Right lobe of liver (tissue), 6 donors: ENCODE measurements at regions not wholly inside any gene's neighbourhood (a gene's known extent, or its start where the extent isn't known, plus 50 kb on each side); places are given as distances from the start of the nearest gene placed in this dataset.

Experiments
- ATAC-seq, 4 donors: fragments of 200-7000 bp; cut with Tn5 transposase; one replicate each; pipeline ENCODE4 v1.9.1; 2020; ENCODE audit warnings: mild to moderate bottlenecking in 4 of 4, moderate library complexity in 4 of 4
- DNase-seq, 3 donors: peaks; one replicate each; pipeline ENCODE4 v3.0.0-alpha.2; 2020
- H3K27ac ChIP-seq, 3 donors: fragments of 200-600 bp; one replicate each; pipeline ENCODE4 v1.8.0; 2022
- H3K27me3 ChIP-seq, 2 donors: fragments of 200-600 bp; one replicate each; pipeline ENCODE4 v1.8.0; 2022
- H3K36me3 ChIP-seq, 4 donors: fragments of 200-600 bp; sonication (generic) in 1 of 4; one replicate each; pipeline versions ENCODE4 v1.5.1 to v1.8.0; 2017 to 2022; ENCODE audit warnings: control low read depth in 1 of 4
- H3K4me1 ChIP-seq, 4 donors: fragments of 200-600 bp; sonication (generic) in 1 of 4; one replicate each; pipeline versions ENCODE4 v1.5.1 to v1.8.0; 2017 to 2022; ENCODE audit warnings: control low read depth in 1 of 4
- H3K4me3 ChIP-seq, 3 donors: fragments of 200-600 bp; one replicate each; pipeline ENCODE4 v1.8.0; 2022
- H3K9me3 ChIP-seq, 4 donors: fragments of 200-600 bp; sonication (generic) in 1 of 4; one replicate each; pipeline versions ENCODE4 v1.5.1 to v1.8.0; 2017 to 2022; ENCODE audit warnings: control low read depth in 1 of 4
- POLR2A ChIP-seq: fragments of 450-650 bp; IDR thresholded peaks from one replicate; pipeline ENCODE4 v1.6.1; 2017; ENCODE audit warnings: antibody characterized with exemption, mild to moderate bottlenecking
- WGBS: methylation state at CpG from one replicate; pipeline ENCODE4 v1.1.6; 2018; ENCODE audit warnings: low coverage, low lambda C conversion rate; ENCODE audit not compliant: insufficient coverage; ENCODE audit errors: missing lambda C conversion rate; 5-methylcytosine and 5-hydroxymethylcytosine counted together
- intact Hi-C, 2 donors: fragments of 100-400 bp; cut with DNase I; formaldehyde crosslinking; loops; one replicate each; pipeline versions ENCODE4 v1.11.2 to v1.14.1; 2022
- TF ChIP-seq, protein P1 (sequence below), 4 donors: fragments of 200-600 bp in 3 of 4; fragments of 450-650 bp in 1 of 4; IDR thresholded peaks; one replicate each; pipeline versions ENCODE4 v1.5.1 to v1.8.0; 2016 to 2022; ENCODE audit warnings: antibody characterized with exemption in 4 of 4, mild to moderate bottlenecking in 2 of 4
- donor health status: DM: no; HTN: yes; CAD: no.
- donor health status: DM: no; HTN: no; CAD: no.
- donor health status: DM: no; HTN: no; CAD: no.
- donor health status: DM: no; HTN: yes; CAD: no.
- donor health status: DM: no; HTN: yes; CAD: no.

DNA sequence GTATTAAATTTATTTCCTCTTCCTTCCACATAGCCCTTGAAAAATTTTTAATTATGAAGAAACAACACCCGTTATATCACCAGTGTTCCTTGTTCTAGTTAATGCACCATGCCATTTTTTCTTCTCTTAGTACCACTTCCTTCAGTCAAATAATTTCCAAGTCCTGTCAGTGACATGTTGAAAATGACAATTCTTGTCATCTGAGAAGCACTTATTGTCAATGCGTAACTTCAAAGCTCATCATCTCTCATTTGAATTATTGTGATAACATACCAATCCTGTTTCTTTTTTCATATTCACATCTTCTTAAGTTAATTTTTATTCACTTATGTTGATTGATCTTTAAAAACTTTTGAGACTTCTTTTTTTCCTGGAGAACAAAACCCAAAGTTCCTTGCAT, 320.4 kb downstream of the ASXL3 start:
- intact Hi-C loops, result no loop called here
- Histone ChIP-seq H3K36me3 (no peaks in the 10 kb centered on the region), H3K4me1 (no peaks in the 10 kb centered on the region), H3K27me3 (no peaks in the 10 kb centered on the region), H3K27ac (no peak overlapping the region), H3K4me3 (no peak overlapping the region), H3K9me3 (no peaks in the 10 kb centered on the region)
- 84% methylated on average over 2 of the region's 2 CpGs for WGBS
- no peak for TF ChIP-seq POLR2A
- TF ChIP-seq, protein P1, sequence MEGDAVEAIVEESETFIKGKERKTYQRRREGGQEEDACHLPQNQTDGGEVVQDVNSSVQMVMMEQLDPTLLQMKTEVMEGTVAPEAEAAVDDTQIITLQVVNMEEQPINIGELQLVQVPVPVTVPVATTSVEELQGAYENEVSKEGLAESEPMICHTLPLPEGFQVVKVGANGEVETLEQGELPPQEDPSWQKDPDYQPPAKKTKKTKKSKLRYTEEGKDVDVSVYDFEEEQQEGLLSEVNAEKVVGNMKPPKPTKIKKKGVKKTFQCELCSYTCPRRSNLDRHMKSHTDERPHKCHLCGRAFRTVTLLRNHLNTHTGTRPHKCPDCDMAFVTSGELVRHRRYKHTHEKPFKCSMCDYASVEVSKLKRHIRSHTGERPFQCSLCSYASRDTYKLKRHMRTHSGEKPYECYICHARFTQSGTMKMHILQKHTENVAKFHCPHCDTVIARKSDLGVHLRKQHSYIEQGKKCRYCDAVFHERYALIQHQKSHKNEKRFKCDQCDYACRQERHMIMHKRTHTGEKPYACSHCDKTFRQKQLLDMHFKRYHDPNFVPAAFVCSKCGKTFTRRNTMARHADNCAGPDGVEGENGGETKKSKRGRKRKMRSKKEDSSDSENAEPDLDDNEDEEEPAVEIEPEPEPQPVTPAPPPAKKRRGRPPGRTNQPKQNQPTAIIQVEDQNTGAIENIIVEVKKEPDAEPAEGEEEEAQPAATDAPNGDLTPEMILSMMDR (IDR thresholded peaks at IDR 0.05), result no peak
- no peak for DNase-seq
- no peak for ATAC-seq

DNA sequence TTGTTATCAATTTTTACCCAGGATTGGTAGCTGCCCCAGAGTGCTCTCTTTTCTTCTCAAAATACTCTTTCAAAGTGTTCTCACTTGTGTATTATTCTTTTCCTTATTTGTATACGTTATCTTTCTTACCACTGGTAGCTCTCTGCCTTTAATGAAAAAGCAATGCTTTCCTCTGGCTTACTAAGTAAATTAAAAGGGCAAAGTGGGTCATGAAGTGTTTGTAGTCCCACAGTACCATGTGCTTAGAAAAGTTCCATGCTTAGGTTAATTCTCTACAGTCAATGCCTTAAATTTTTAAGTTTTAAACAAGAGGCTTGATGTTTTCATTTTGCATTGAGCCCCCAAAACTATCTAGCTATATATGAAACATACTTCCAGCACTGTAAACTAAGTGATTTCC, 300.2 kb downstream of the ASXL3 start:
- intact Hi-C loops, result no loop called here

DNA sequence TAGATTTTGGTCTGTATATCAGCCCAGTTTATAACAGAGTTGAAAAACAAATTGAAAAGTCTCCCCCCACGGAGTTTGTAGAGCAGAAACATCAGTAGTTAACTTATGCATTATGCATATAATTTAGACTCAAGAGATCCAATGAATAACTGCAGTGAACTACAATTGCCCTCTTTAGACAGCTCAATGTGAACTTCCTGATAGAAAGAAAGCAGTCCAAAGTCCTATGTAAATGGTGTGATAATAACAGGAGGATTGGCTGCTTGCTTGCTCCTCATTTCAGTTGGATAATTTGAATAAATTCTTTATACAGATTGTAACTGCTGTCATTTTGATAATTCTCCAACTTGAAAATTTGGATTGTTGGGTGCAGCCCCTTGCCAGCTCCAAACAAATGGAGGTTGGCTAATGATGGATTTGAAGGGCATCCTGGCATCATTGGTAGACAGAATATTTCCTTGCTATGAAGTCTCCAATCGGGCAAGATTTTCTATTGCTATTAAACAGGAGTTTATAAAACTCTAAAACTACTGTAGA, 297.1 kb downstream of the ASXL3 start:
- WGBS, result 61% methylated on average over 2 of the region's 2 CpGs
- intact Hi-C loops, result no loop called here
- H3K9me3 ChIP-seq, result no peaks in the 10 kb centered on the region
- no peaks in the 10 kb centered on the region for H3K36me3 ChIP-seq
- ATAC-seq (peak; percentile 50 to 71 (median 58)), DNase-seq (no peak)
- H3K27ac ChIP-seq, result no peak overlapping the region
- no peak for TF ChIP-seq POLR2A
- TF ChIP-seq, protein P1 (IDR thresholded peaks at IDR 0.05), result no peak
- no peak overlapping the region for H3K4me3 ChIP-seq
- peaks cover 0 to 32% (median 11%) of the 10 kb centered on the region in 4 donors for H3K4me1 ChIP-seq
- no peaks in the 10 kb centered on the region for H3K27me3 ChIP-seq

More for the DNA sequence above, 300.2 kb downstream of the ASXL3 start:
- Histone ChIP-seq H3K4me3 (no peak overlapping the region), H3K27me3 (no peaks in the 10 kb centered on the region), H3K27ac (no peak overlapping the region), H3K36me3 (no peaks in the 10 kb centered on the region), H3K9me3 (no peaks in the 10 kb centered on the region), H3K4me1 (peaks cover 0 to 11% (median 3%) of the 10 kb centered on the region in 4 donors)
- TF ChIP-seq, protein P1 (IDR thresholded peaks at IDR 0.05), result no peak
- no peak for TF ChIP-seq POLR2A
- WGBS, result 18% methylated on average over 1 of the region's 1 CpG
- peak in 3 of 4 donors; percentile 33 to 76 (median 54) for ATAC-seq
- DNase-seq, result no peak

DNA sequence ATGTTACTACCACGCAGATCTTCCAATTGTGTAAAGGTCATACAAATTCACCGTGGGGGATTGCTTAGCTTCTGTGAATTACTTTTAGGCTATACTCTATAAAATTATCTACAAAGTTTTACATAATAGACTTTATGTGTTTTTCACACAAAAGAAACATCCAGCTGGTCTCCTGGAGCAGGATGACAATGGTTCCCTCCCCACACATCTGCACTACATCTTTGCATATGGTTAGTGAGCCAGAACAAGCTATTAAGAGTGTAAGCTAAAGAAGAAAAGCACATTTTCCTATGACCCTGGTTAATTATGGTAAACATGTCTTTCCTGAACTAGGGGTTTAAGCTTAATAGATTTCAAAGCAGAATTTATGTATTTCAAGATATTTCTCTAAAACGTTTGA, 295.1 kb downstream of the ASXL3 start:
- TF ChIP-seq, protein P1 (IDR thresholded peaks at IDR 0.05), result no peak
- no peak for TF ChIP-seq POLR2A
- DNase-seq, result no peak
- intact Hi-C loops, result no loop called here
- Histone ChIP-seq H3K27ac (no peak overlapping the region), H3K4me1 (peaks cover 0 to 29% (median 11%) of the 10 kb centered on the region in 4 donors), H3K4me3 (no peak overlapping the region), H3K9me3 (no peaks in the 10 kb centered on the region), H3K27me3 (no peaks in the 10 kb centered on the region), H3K36me3 (no peaks in the 10 kb centered on the region)
- 68% methylated on average over 3 of the region's 3 CpGs for WGBS
- ATAC-seq, result no peak
